ENCODE measurements at regions not wholly inside any gene's neighbourhood (a gene's known extent, or its start where the extent isn't known, plus 50 kb on each side); places are given as distances from the start of the nearest gene placed in this dataset.
"Not testable (repeated sequence)": the region's sequence is repeated elsewhere in the genome, so short reads cannot be mapped to it uniquely, and the experiment has no call there.

DNA sequence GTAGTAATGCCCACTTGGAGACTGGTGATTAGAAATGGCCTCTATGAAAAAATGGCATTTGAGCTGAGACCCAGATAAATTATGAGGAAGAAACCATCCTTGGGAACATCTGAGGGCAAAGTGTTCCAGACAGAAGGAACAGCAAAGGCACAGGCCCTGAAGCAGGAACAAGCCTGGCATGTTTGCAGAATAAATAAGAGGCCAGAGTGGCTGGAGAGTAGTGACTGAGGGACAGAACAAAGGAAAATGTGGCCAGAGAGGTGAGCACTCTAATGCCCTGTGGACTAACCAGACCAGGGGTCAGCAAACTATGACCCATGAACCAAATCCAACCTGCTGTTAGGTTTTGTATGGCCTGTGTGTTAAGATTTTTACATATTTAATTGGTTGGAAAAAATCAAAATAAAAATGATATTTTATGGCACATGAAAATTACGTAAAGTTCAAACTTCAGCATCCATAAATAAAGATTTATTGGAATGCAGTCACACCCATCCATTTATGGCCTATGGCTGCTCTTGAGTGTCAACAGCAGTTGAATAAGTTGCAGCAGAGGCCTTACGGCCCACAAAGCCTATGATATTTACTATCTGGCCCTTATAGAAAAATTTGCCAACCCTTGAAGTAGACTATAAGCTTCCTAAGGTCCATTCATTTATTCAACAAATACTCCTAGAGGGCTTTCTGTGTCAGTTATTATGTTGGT is 210.0 kb upstream of the TOX3 start:
- no peak for DNase-seq
- Mint-ChIP-seq H3K36me3 (ENCODE audit: insufficient read depth in 2 of 2) (no peaks in the 10 kb centered on the region), H3K27ac (no peak overlapping the region), H3K4me1 (ENCODE audit: low read depth) (no peaks in the 10 kb centered on the region), H3K27me3 (ENCODE audit: low read depth) (no peaks in the 10 kb centered on the region), H3K4me3 (no peak overlapping the region), H3K9me3 (no peaks in the 10 kb centered on the region)
- ATAC-seq (replicated peaks in 1 of 2): no peak

DNA sequence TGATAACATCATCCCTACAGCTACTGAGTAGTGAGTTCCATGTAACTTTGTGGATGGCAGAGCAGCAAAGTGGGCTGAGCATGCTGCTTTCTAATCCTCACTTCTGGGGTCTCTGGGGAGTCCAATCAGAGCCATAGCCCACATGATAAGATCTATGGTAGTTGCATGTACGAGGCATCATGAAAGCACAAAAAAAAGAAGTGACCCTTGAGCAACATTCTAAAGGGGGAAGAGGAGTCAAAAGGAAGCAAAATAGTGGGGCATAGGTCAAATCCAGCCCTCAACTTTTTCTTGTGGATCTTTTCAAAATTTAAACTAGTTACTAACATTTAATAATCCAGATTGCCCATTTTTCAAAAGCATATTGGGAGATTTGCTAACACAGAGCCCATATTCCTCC is 208.5 kb upstream of the TOX3 start:
- no peak overlapping the region for H3K4me3 Mint-ChIP-seq
- H3K27ac Mint-ChIP-seq: no peak overlapping the region
- DNase-seq (no peak), ATAC-seq (replicated peaks in 1 of 2) (no peak)
- H3K9me3 Mint-ChIP-seq: no peaks in the 10 kb centered on the region
- H3K36me3 Mint-ChIP-seq (ENCODE audit: insufficient read depth in 2 of 2): no peaks in the 10 kb centered on the region
- H3K27me3 Mint-ChIP-seq (ENCODE audit: low read depth): no peaks in the 10 kb centered on the region
- H3K4me1 Mint-ChIP-seq (ENCODE audit: low read depth): no peaks in the 10 kb centered on the region

DNA sequence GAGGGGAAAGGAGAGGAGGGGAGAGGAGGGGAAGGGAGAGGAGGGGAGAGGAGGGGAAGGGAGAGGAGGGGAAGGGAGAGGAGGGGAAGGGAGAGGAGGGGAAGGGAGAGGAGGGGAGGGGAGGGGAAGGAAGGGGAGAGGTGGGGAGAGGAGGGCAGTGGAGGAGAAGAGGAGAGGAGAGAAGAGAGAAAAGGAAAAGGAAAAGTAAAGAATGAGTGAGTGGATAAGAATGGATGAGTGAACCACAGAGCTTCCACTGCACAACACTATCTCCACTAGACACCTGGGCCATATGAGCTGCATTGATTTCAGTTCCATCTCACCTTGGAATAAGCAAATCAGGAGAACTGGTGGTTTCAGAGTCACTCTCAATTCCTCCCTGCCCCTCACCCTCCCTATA is 204.1 kb upstream of the TOX3 start:
- H3K27ac Mint-ChIP-seq: no peak overlapping the region
- H3K4me1 Mint-ChIP-seq (ENCODE audit: low read depth): no peaks in the 10 kb centered on the region
- H3K9me3 Mint-ChIP-seq: peaks cover 0 to 3% of the 10 kb centered on the region in 2 donors
- DNase-seq: no peak
- no peaks in the 10 kb centered on the region for H3K27me3 Mint-ChIP-seq (ENCODE audit: low read depth)
- H3K36me3 Mint-ChIP-seq (ENCODE audit: insufficient read depth in 2 of 2): no peaks in the 10 kb centered on the region
- H3K4me3 Mint-ChIP-seq: no peak overlapping the region
- ATAC-seq (replicated peaks in 1 of 2): no peak

DNA sequence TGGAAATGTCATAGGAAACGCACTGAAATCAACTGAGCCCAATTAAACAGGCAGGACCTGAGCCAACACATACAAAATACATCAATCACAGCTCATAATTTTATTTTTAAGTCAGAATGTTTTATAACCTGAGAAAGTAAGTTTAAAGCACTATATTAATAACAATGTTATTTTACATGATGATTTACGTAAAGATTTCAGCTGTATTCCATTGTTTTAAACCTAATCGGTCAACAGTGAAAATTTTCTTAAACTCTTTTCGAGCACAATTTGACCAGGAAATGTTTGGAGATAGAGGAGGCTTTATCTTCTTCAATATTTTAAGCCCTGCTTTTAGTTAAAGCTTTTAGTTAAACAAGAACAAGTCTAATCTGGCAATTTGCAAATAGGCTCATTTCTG is 201.8 kb upstream of the TOX3 start:
- no peaks in the 10 kb centered on the region for H3K36me3 Mint-ChIP-seq (ENCODE audit: insufficient read depth in 2 of 2)
- H3K27ac Mint-ChIP-seq: no peak overlapping the region
- DNase-seq: no peak
- no peak overlapping the region for H3K4me3 Mint-ChIP-seq
- no peaks in the 10 kb centered on the region for H3K4me1 Mint-ChIP-seq (ENCODE audit: low read depth)
- no peak for ATAC-seq (replicated peaks in 1 of 2)
- peaks cover 1 to 3% of the 10 kb centered on the region in 2 donors for H3K9me3 Mint-ChIP-seq
- H3K27me3 Mint-ChIP-seq (ENCODE audit: low read depth): no peaks in the 10 kb centered on the region

DNA sequence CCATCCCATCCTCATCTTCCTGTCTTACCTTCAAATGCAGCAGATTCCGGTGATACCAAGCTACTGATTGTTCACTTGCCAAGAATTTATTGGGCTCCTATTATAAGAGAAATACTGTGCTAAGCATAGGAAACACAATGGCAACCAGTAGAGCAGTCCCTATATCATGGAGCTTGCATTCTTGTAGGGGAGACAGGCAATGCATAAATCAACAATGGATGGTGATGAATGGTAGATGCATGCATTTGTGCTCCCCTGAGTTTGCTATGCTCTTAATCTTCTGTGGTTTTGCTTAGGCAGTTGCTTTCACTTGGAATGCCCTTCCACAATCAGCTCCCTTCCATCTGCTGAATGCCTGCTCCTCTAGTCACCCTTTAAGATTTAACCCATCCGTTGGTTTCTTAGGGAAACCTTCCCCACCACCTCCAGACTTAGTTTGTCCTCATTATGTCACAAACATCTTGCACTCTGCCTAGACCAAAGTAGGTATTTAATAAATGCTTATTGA is 200.2 kb upstream of the TOX3 start:
- peaks cover 4% of the 10 kb centered on the region in 2 donors for H3K9me3 Mint-ChIP-seq
- ATAC-seq (replicated peaks in 1 of 2) (no peak), DNase-seq (no peak)
- no peaks in the 10 kb centered on the region for H3K36me3 Mint-ChIP-seq (ENCODE audit: insufficient read depth in 2 of 2)
- H3K4me3 Mint-ChIP-seq: no peak overlapping the region
- H3K4me1 Mint-ChIP-seq (ENCODE audit: low read depth): no peaks in the 10 kb centered on the region
- H3K27ac Mint-ChIP-seq: no peak overlapping the region
- H3K27me3 Mint-ChIP-seq (ENCODE audit: low read depth): no peaks in the 10 kb centered on the region

DNA sequence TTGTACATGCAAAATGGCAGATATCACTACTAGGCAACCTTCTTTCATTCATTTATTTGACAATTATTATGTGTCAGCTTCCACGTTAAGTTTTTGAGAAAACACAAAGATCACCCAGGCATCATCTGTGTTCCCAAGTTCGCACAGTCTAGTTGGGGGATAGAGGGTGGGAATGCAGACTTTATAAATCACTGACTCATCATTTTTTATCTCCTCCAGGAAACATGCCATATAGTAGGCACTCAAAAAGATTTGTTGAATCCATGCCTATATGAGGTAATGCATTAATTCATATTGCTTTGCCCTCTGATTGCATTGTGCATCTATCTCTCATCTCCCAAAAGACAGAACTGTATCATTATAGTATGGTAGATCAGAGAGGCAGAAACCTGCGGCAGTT is 196.8 kb upstream of the TOX3 start:
- Mint-ChIP-seq H3K4me3 (no peak overlapping the region), H3K27me3 (ENCODE audit: low read depth) (no peaks in the 10 kb centered on the region), H3K36me3 (ENCODE audit: insufficient read depth in 2 of 2) (no peaks in the 10 kb centered on the region), H3K4me1 (ENCODE audit: low read depth) (no peaks in the 10 kb centered on the region), H3K9me3 (peaks cover 3 to 7% of the 10 kb centered on the region in 2 donors), H3K27ac (no peak overlapping the region)
- DNase-seq (no peak), ATAC-seq (replicated peaks in 1 of 2) (no peak)

DNA sequence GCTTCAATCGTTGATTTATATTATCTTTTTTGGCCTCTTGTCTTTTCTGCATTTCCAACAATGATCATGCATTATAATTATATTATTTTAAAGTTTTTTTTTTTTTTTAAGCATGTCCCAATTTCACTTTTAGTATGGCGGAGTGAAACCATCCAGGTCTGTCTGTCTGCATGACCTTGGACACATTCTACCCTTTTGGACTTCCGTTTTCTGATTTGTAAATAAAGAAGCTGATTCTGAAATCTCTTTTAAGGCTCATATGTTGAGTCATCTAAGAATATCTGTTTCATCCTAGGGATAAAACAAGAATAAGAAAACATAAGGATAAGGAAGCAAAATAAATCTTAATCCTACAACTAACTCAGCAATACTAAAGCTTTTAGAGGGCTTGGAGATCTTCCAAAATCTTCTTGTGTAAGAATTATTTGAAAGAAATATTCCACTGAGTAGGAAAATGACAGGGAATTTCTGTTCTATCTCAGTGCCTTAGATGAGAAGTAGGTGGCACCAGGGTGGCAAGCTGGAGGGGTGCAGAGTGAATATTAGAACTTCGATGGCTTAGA is 195.7 kb upstream of the TOX3 start:
- H3K9me3 Mint-ChIP-seq: peaks cover 3 to 7% of the 10 kb centered on the region in 2 donors
- DNase-seq: no peak
- no peak overlapping the region for H3K27ac Mint-ChIP-seq
- no peak for ATAC-seq (replicated peaks in 1 of 2)
- no peaks in the 10 kb centered on the region for H3K36me3 Mint-ChIP-seq (ENCODE audit: insufficient read depth in 2 of 2)
- H3K4me3 Mint-ChIP-seq: no peak overlapping the region
- H3K27me3 Mint-ChIP-seq (ENCODE audit: low read depth): no peaks in the 10 kb centered on the region
- no peaks in the 10 kb centered on the region for H3K4me1 Mint-ChIP-seq (ENCODE audit: low read depth)

DNA sequence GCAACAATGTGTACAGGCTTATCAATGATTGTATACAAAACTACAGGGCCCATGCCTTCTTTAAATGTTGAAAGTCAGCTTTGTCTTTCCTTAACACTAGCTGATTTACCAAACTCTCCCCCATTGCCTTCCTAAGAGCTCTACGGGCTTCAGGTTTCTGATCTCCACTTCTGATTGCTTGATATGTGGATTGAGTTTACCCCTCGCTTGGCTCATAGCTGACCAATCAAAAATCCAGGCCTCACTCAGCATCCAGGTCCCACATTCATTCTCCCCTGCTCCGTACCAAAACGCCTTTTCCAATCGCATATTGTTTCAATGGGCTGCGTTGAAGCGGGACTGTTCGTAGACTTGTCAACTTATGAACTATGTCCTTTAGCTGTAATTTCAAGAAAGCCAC is 195.1 kb upstream of the TOX3 start:
- Mint-ChIP-seq H3K4me1 (ENCODE audit: low read depth) (no peaks in the 10 kb centered on the region), H3K4me3 (no peak overlapping the region), H3K9me3 (peaks cover 3 to 7% of the 10 kb centered on the region in 2 donors), H3K27me3 (ENCODE audit: low read depth) (no peaks in the 10 kb centered on the region), H3K27ac (no peak overlapping the region), H3K36me3 (ENCODE audit: insufficient read depth in 2 of 2) (no peaks in the 10 kb centered on the region)
- DNase-seq (no peak), ATAC-seq (replicated peaks in 1 of 2) (no peak)

DNA sequence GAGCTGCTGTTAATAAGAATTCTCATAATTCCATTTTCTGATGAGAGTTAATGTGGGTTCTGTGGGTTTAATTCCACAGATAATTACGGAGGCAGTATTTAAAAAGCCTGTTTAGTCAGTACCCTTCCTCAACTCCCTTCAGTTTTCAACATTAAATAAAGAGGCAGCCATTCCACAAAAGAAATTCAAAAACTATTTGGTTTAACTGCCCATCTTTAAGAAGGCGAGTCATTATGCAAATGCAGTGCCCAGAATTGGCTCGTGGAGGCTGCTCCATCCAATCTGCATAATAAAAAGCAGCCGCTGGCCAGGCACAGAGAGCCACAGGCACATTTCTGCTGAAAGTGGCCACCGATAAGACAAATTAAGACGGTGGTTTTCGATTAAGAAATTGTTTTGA is 194.4 kb upstream of the TOX3 start:
- no peaks in the 10 kb centered on the region for H3K36me3 Mint-ChIP-seq (ENCODE audit: insufficient read depth in 2 of 2)
- no peak overlapping the region for H3K4me3 Mint-ChIP-seq
- DNase-seq (no peak), ATAC-seq (replicated peaks in 1 of 2) (no peak)
- no peaks in the 10 kb centered on the region for H3K27me3 Mint-ChIP-seq (ENCODE audit: low read depth)
- H3K4me1 Mint-ChIP-seq (ENCODE audit: low read depth): no peaks in the 10 kb centered on the region
- no peak overlapping the region for H3K27ac Mint-ChIP-seq
- H3K9me3 Mint-ChIP-seq: peaks cover 3 to 7% of the 10 kb centered on the region in 2 donors

DNA sequence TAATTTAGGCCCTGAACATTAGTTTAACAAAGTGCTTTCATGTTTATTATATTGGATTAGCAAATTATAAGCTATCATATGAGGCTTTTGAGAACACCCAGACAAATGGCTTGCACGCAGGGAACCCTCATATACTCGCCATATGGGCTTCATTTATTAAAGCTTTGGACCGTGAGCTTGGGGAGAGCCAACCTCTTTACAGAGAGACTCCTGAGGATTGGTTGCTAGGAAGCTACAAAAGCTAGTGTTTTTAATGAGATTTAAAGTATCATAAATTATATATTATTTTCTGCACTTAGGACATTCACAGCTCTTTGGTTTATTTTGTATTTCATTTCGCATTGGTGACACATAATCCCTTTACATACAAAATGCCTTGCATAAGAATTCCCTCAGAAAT is 193.8 kb upstream of the TOX3 start:
- H3K27ac Mint-ChIP-seq: no peak overlapping the region

DNA sequence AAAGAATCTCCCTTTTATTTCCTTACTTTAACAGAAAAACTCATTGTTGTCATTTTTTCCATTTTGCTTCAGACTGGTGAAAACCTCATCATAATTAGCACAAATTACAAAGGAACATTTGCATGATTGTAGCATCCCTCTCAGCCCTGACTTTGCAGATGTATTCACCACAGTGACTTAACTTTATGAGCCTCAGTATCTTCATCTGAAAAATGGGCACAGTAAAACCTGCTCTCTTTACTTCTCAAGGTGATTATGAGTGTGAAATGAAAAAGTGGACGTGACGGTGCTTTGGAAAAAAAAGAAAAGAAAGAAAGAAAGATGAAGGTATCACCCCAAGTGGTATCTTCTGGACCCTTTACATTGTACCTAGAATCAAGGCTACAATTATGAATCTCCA is 193.4 kb upstream of the TOX3 start:
- DNase-seq (no peak), ATAC-seq (replicated peaks in 1 of 2) (no peak)
- Mint-ChIP-seq H3K9me3 (peaks cover 6 to 10% of the 10 kb centered on the region in 2 donors), H3K4me3 (no peak overlapping the region), H3K27me3 (ENCODE audit: low read depth) (no peaks in the 10 kb centered on the region), H3K4me1 (ENCODE audit: low read depth) (no peaks in the 10 kb centered on the region), H3K27ac (no peak overlapping the region), H3K36me3 (ENCODE audit: insufficient read depth in 2 of 2) (no peaks in the 10 kb centered on the region)

More for the DNA sequence above, 193.8 kb upstream of the TOX3 start:
- no peaks in the 10 kb centered on the region for H3K36me3 Mint-ChIP-seq (ENCODE audit: insufficient read depth in 2 of 2)
- H3K4me3 Mint-ChIP-seq: no peak overlapping the region
- H3K9me3 Mint-ChIP-seq: peaks cover 3 to 7% of the 10 kb centered on the region in 2 donors
- ATAC-seq (replicated peaks in 1 of 2) (no peak), DNase-seq (no peak)
- H3K4me1 Mint-ChIP-seq (ENCODE audit: low read depth): no peaks in the 10 kb centered on the region
- H3K27me3 Mint-ChIP-seq (ENCODE audit: low read depth): no peaks in the 10 kb centered on the region

DNA sequence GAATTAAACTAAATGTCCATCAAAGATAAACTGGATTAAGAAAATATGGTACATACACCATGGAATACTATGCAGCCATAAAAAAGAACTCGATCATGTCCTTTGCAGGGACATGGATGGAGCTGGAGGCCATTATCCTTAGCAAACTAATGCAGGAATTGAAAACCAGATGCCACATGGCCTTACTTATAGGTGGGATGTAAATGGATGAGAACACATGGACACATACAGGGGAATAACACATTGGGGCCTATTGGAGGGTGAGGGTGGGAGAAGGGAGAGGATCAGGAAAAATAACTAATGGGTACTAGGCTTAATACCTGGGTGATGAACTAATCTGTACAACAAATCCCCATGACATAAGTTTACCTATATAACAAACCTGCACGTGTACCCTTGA is 192.0 kb upstream of the TOX3 start:
- H3K36me3 Mint-ChIP-seq (ENCODE audit: insufficient read depth in 2 of 2); H3K27ac Mint-ChIP-seq; H3K4me3 Mint-ChIP-seq; H3K27me3 Mint-ChIP-seq (ENCODE audit: low read depth); DNase-seq; H3K4me1 Mint-ChIP-seq (ENCODE audit: low read depth); ATAC-seq (replicated peaks in 1 of 2): not testable (repeated sequence)
- H3K9me3 Mint-ChIP-seq: peaks cover 6 to 10% of the 10 kb centered on the region in 2 donors

DNA sequence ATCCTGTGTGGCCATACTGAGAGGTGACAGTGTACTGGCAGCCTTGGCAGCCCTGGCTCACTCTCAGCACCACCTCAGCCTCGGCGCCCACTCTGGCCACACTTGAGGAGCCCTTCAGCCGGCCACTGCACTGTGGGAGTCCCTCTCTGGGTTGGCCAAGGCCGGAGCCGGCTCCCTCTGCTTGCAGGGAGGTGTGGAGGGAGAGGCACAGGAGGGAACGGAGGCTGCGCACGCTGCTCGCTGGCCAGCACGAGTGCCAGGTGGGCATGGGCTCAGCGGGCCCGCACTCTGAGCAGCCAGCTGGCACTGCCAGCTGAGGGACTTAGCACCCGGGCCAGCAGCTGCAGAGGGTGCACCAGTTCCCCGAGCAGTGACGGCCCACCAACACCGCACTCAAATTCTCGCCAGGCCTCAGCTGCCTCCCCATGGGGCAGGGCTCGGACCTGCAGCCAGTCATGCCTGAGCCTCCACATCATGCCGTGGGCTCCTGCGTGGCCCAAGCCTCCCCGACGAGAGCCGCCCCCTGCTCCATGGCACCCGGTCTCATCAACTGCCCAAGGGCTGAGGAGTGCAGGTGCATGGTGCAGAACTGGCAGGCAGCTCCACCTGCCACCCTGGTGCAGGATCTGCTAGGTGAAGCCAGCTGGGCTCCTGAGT is 184.4 kb upstream of the TOX3 start:
- no peak for ATAC-seq (replicated peaks in 1 of 2)
- peaks cover 5 to 6% of the 10 kb centered on the region in 2 donors for H3K9me3 Mint-ChIP-seq

More for the DNA sequence above, 184.4 kb upstream of the TOX3 start:
- H3K27ac Mint-ChIP-seq: no peak overlapping the region
- no peaks in the 10 kb centered on the region for H3K4me1 Mint-ChIP-seq (ENCODE audit: low read depth)
- no peak overlapping the region for H3K4me3 Mint-ChIP-seq
- H3K27me3 Mint-ChIP-seq (ENCODE audit: low read depth): no peaks in the 10 kb centered on the region
- no peak for DNase-seq
- H3K36me3 Mint-ChIP-seq (ENCODE audit: insufficient read depth in 2 of 2): no peaks in the 10 kb centered on the region

Measured in activated T-cell treated with anti-CD3 and anti-CD28 coated beads, Interleukin-2, amount 50 U/mL, for 72 hours (primary cell).